Ishikawa (cell line): ENCODE measurements at regions not wholly inside any gene's neighbourhood (a gene's known extent, or its start where the extent isn't known, plus 50 kb on each side); places are given as distances from the start of the nearest gene placed in this dataset.

Source experiments
- CEBPB ChIP-seq: IDR thresholded peaks from 2 replicates; pipeline ENCODE4 v1.6.1; 2012
- CREB1 ChIP-seq: IDR thresholded peaks from 2 replicates; pipeline ENCODE4 v1.6.1; 2012; ENCODE audit warnings: low read depth
- EGR1 ChIP-seq: IDR thresholded peaks from 2 replicates; pipeline ENCODE4 v1.6.1; 2012
- EP300 ChIP-seq: IDR thresholded peaks from 2 replicates; pipeline ENCODE4 v1.6.1; 2012; ENCODE audit warnings: borderline replicate concordance
- FOXM1 ChIP-seq: IDR thresholded peaks from 2 replicates; pipeline ENCODE4 v1.6.1; 2012; ENCODE audit warnings: low read depth, borderline replicate concordance
- MAX ChIP-seq: IDR thresholded peaks from 2 replicates; pipeline ENCODE4 v1.6.1; 2012
- NFIC ChIP-seq: IDR thresholded peaks from 2 replicates; pipeline ENCODE4 v1.6.1; 2012
- RAD21 ChIP-seq: IDR thresholded peaks from 2 replicates; pipeline ENCODE4 v1.6.1; 2012; ENCODE audit warnings: low read depth
- REST ChIP-seq: IDR thresholded peaks from 2 replicates; pipeline ENCODE4 v1.6.1; 2012; ENCODE audit warnings: low read depth, mild to moderate bottlenecking
- TAF1 ChIP-seq: IDR thresholded peaks from 2 replicates; pipeline ENCODE4 v1.6.1; 2012; ENCODE audit warnings: low read depth, mild to moderate bottlenecking
- TCF12 ChIP-seq: IDR thresholded peaks from 2 replicates; pipeline ENCODE4 v1.6.1; 2012; ENCODE audit warnings: low read depth
- TEAD4 ChIP-seq: IDR thresholded peaks from 2 replicates; pipeline ENCODE4 v1.6.1; 2012
- USF1 ChIP-seq: IDR thresholded peaks from 2 replicates; pipeline ENCODE4 v1.6.1; 2012
- YY1 ChIP-seq: IDR thresholded peaks from 2 replicates; pipeline ENCODE4 v1.6.1; 2012; ENCODE audit warnings: low read depth
- ZBTB7A ChIP-seq: IDR thresholded peaks from 2 replicates; pipeline ENCODE4 v1.6.1; 2012; ENCODE audit warnings: low read depth

GRCh38 chr2:45255563-45255962, 246.3 kb upstream of the SIX2 start:
- no peak for TF ChIP-seq CEBPB

- TF ChIP-seq CREB1, result no peak
- no peak for TF ChIP-seq EGR1
- no peak for TF ChIP-seq USF1
- no peak for TF ChIP-seq CEBPB
- no peak for TF ChIP-seq EP300
- TF ChIP-seq YY1, result no peak
- no peak for TF ChIP-seq TAF1
- TF ChIP-seq TCF12, result no peak
- no peak for TF ChIP-seq MAX
- no peak for TF ChIP-seq REST
- TF ChIP-seq NFIC, result no peak
- TF ChIP-seq FOXM1, result no peak
Measured at GRCh38 chr2:45254025-45254424, 244.8 kb upstream of the SIX2 start.

- TF ChIP-seq ZBTB7A, result no peak
- no peak for TF ChIP-seq CREB1
- TF ChIP-seq TEAD4, result no peak
- no peak for TF ChIP-seq EGR1
- no peak for TF ChIP-seq TAF1
- TF ChIP-seq FOXM1, result no peak
- TF ChIP-seq TCF12, result no peak
- TF ChIP-seq MAX, result no peak
Measured at GRCh38 chr2:45253151-45253550, 243.9 kb upstream of the SIX2 start.

GRCh38 chr2:45250176-45250575, 240.9 kb upstream of the SIX2 start:
- TF ChIP-seq TCF12, result no peak
- TF ChIP-seq YY1, result no peak
- TF ChIP-seq NFIC, result no peak
- no peak for TF ChIP-seq RAD21
- TF ChIP-seq FOXM1, result no peak
- no peak for TF ChIP-seq REST
- TF ChIP-seq EP300, result no peak

GRCh38 chr2:45248214-45248613, 239.0 kb upstream of the SIX2 start:
- TF ChIP-seq CEBPB (no peak), NFIC (no peak), TCF12 (no peak), YY1 (no peak), RAD21 (no peak), REST (no peak), USF1 (no peak), MAX (no peak), EGR1 (no peak), ZBTB7A (no peak), TEAD4 (no peak), FOXM1 (no peak), EP300 (no peak), CREB1 (no peak)
